Uterus (tissue), 2 donors: ENCODE measurements at regions not wholly inside any gene's neighbourhood (a gene's known extent, or its start where the extent isn't known, plus 50 kb on each side); places are given as distances from the start of the nearest gene placed in this dataset.

ENCODE experiments used
- POLR2A ChIP-seq, 2 donors: fragments of 450-650 bp; IDR thresholded peaks; one replicate each; pipeline ENCODE4 v1.6.1; 2016; ENCODE audit warnings: antibody characterized with exemption in 2 of 2, mild to moderate bottlenecking in 1 of 2, moderate library complexity in 1 of 2
- TF ChIP-seq, protein P1 (sequence below), 4 experiments: fragments of 200-600 bp in 2 of 4; fragments of 450-650 bp in 2 of 4; sonication (generic) in 2 of 4; IDR thresholded peaks; one replicate each; pipeline ENCODE4 v1.5.1; 2016 to 2019; ENCODE audit warnings: antibody characterized with exemption in 4 of 4, mild to moderate bottlenecking in 2 of 4, moderate library complexity in 1 of 4

DNA sequence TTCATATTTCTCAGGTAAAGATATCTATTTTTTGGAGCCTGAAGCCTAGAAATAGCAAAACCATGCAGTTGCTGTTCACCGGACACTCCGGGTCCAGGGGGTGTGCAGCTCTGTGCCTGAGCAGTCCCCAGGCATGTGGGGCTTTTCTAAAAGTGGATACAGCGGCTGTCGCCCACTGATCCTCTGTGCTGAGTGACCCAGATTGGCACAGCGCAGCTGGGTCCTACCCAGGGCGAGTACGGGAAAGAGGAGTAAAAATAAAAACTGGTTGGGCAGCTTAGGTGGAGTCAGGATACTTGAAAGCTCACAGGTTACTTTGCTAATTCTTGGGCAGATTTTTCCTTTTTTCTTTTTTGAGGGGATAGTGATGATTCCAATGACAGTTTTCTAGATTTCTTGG, 118.8 kb downstream of the UCHL1 start:
- TF ChIP-seq, protein P1, sequence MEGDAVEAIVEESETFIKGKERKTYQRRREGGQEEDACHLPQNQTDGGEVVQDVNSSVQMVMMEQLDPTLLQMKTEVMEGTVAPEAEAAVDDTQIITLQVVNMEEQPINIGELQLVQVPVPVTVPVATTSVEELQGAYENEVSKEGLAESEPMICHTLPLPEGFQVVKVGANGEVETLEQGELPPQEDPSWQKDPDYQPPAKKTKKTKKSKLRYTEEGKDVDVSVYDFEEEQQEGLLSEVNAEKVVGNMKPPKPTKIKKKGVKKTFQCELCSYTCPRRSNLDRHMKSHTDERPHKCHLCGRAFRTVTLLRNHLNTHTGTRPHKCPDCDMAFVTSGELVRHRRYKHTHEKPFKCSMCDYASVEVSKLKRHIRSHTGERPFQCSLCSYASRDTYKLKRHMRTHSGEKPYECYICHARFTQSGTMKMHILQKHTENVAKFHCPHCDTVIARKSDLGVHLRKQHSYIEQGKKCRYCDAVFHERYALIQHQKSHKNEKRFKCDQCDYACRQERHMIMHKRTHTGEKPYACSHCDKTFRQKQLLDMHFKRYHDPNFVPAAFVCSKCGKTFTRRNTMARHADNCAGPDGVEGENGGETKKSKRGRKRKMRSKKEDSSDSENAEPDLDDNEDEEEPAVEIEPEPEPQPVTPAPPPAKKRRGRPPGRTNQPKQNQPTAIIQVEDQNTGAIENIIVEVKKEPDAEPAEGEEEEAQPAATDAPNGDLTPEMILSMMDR (IDR thresholded peaks at IDR 0.05), result no peak
- TF ChIP-seq POLR2A (IDR thresholded peaks at IDR 0.05), result no peak
